ENCODE measurements at regions not wholly inside any gene's neighbourhood (a gene's known extent, or its start where the extent isn't known, plus 50 kb on each side); places are given as distances from the start of the nearest gene placed in this dataset.

DNA sequence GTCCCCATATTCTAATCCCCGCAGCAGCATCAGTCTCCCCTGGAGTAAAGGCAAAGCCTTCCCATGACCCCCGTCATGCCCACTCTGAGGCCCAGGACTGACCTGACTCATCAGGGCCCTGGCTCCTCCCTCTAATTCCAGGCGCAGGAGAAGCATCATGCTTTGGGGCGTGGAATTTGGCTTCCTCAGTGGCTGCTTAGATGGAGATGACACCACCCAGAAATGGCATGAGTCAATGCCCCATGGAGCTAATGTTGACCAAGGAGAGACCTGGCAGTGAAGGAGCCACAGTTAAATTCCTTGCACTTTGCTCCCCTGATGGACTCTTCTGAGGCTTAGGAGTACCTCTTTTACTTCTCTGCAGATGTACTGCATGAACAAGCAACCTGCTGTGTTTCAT, 204.2 kb upstream of the PROK2 start:
- no peaks in the 10 kb centered on the region for H3K4me1 ChIP-seq (ENCODE audit: control insufficient read depth, extremely low read depth, insufficient read depth, low read length)
- DNase-seq (ENCODE audit: low read depth, low spot score) (no peak), FAIRE-seq (no peak)
- intact Hi-C loops (cut with micrococcal nuclease), result no loop called here
- H2AFZ ChIP-seq (ENCODE audit: low read depth, low read length), result no peak overlapping the region
- no peak overlapping the region for H3K9ac ChIP-seq (replicated peaks; ENCODE audit: extremely low read depth, insufficient read depth, low read length)
- CTCF ChIA-PET, result interaction anchor here (1.2 kb wide), 1 partner anchor 34 kb away, joined by 3 read pairs; no protein-coding TSS in a partner anchor
- H3K9me1 ChIP-seq (replicated peaks; ENCODE audit: control insufficient read depth, extremely low read depth, insufficient read depth, low read length), result no peaks in the 10 kb centered on the region
- no peak overlapping the region for H3K4me2 ChIP-seq (ENCODE audit: insufficient read depth, low read length)
- no TSS peak for BruUV-seq (replicated peaks)
- H3K79me2 ChIP-seq (ENCODE audit: control insufficient read depth, insufficient read depth, low read length), result no peaks in the 10 kb centered on the region
- H3K27me3 ChIP-seq (ENCODE audit: control insufficient read depth in 2 of 2, insufficient read depth in 2 of 2, low read length in 2 of 2), result no peaks in the 10 kb centered on the region
- dilution Hi-C loops (cut with MboI; ENCODE audit: extremely low pct_ligation_motif_present, low sequenced_read_pairs), result no loop called here
- POLR2A ChIA-PET, result no interaction called here
- no peak overlapping the region for H3K27ac ChIP-seq (ENCODE audit: insufficient read depth, low read depth, low read length)
- no peaks in the 10 kb centered on the region for H3K9me3 ChIP-seq (replicated peaks; ENCODE audit: control insufficient read depth, insufficient read depth, low read length)
- no peak for TF ChIP-seq GATA2 (IDR thresholded peaks at IDR 0.05; ENCODE audit: insufficient read depth, insufficient read length, low read depth, low read length)
- no peak for TF ChIP-seq POLR2A (IDR thresholded peaks at IDR 0.05; ENCODE audit: low read depth, low read length)
- no peak for TF ChIP-seq MYC (IDR thresholded peaks at IDR 0.05; ENCODE audit: low read depth, low read length)
- TF ChIP-seq POLR2AphosphoS5 (IDR thresholded peaks at IDR 0.05; ENCODE audit: insufficient read depth, low read depth, low read length), result no peak
- TF ChIP-seq JUN (IDR thresholded peaks at IDR 0.05; ENCODE audit: borderline replicate concordance, insufficient read depth, insufficient read length, low read depth), result no peak
- TF ChIP-seq, protein P1, sequence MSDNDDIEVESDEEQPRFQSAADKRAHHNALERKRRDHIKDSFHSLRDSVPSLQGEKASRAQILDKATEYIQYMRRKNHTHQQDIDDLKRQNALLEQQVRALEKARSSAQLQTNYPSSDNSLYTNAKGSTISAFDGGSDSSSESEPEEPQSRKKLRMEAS (IDR thresholded peaks at IDR 0.05; ENCODE audit: insufficient read depth, insufficient read length), result no peak
- no peak for TF ChIP-seq EZH2 (IDR thresholded peaks at IDR 0.05; ENCODE audit: borderline replicate concordance, low read depth, low read length, severe bottlenecking)
- no peak for TF ChIP-seq FOS (IDR thresholded peaks at IDR 0.05; ENCODE audit: borderline replicate concordance, insufficient read depth, low read length)
- TF ChIP-seq, protein P2, sequence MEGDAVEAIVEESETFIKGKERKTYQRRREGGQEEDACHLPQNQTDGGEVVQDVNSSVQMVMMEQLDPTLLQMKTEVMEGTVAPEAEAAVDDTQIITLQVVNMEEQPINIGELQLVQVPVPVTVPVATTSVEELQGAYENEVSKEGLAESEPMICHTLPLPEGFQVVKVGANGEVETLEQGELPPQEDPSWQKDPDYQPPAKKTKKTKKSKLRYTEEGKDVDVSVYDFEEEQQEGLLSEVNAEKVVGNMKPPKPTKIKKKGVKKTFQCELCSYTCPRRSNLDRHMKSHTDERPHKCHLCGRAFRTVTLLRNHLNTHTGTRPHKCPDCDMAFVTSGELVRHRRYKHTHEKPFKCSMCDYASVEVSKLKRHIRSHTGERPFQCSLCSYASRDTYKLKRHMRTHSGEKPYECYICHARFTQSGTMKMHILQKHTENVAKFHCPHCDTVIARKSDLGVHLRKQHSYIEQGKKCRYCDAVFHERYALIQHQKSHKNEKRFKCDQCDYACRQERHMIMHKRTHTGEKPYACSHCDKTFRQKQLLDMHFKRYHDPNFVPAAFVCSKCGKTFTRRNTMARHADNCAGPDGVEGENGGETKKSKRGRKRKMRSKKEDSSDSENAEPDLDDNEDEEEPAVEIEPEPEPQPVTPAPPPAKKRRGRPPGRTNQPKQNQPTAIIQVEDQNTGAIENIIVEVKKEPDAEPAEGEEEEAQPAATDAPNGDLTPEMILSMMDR (IDR thresholded peaks at IDR 0.05; ENCODE audit: extremely low read depth in 1 of 2, insufficient read depth in 1 of 2, low read depth in 1 of 2, low read length in 2 of 2), result no peak
- H3K4me3 ChIP-seq (replicated peaks in 1 of 3; ENCODE audit: insufficient read depth in 1 of 3, low read depth in 1 of 3, low read length in 3 of 3), result no peak overlapping the region
- H4K20me1 ChIP-seq (replicated peaks; ENCODE audit: control insufficient read depth, extremely low read depth, insufficient read depth, low read length), result no peaks in the 10 kb centered on the region
- no peaks in the 10 kb centered on the region for H3K36me3 ChIP-seq (ENCODE audit: control insufficient read depth in 2 of 2, extremely low read depth in 1 of 2, insufficient read depth in 2 of 2, low read length in 2 of 2)

All from endothelial cell of umbilical vein (primary cell).